RWPE1 (cell line): ENCODE measurements at regions not wholly inside any gene's neighbourhood (a gene's known extent, or its start where the extent isn't known, plus 50 kb on each side); places are given as distances from the start of the nearest gene placed in this dataset.

ENCODE experiments used
- CTCF ChIA-PET: fragments of 350-600 bp; sonication (Branson Sonifier 250); formaldehyde crosslinking; extraction: SDS; loops from one replicate; lab custom pipeline; 2021; lab: Yijun Ruan, JAX
- POLR2A ChIA-PET: fragments of 400-600 bp; formaldehyde crosslinking; extraction: SDS; loops from one replicate; lab custom pipeline; 2020; ENCODE audit warnings: antibody characterized with exemption; ENCODE audit not compliant: low non-redundant PET; lab: Yijun Ruan, JAX
- DNase-seq: peaks from one replicate; pipeline ENCODE4 v3.0.0; 2012; ENCODE audit warnings: low spot score
- H3K27ac ChIP-seq: fragments of 450-650 bp; 2 replicates; pipeline ENCODE4 v1.5.1; 2017
- TF ChIP-seq, protein P1 (sequence below): fragments of 450-650 bp; conservative IDR thresholded peaks from 2 replicates; pipeline ENCODE4 v1.5.1; 2017; ENCODE audit warnings: low read depth, mild to moderate bottlenecking

DNA sequence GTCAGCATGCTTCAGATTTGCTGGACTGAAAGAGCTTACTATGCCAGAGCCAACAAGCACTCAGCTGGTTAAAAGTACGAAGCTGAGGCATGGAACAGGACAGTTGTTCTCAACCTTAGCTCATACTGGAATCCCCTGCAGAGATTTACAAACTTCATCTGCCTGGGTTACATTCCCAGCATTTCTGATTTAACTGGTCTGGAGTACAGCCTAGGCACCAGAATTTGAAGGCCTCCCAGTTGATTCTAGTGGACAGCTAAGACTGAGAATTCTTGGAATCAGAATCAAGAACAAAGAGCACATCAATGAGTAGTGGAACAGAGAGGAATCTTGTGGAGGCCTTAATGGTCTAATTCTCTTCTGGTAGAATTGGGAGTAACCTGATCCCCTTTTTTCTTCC, 298.2 kb upstream of the NXPH2 start:
- TF ChIP-seq, protein P1, sequence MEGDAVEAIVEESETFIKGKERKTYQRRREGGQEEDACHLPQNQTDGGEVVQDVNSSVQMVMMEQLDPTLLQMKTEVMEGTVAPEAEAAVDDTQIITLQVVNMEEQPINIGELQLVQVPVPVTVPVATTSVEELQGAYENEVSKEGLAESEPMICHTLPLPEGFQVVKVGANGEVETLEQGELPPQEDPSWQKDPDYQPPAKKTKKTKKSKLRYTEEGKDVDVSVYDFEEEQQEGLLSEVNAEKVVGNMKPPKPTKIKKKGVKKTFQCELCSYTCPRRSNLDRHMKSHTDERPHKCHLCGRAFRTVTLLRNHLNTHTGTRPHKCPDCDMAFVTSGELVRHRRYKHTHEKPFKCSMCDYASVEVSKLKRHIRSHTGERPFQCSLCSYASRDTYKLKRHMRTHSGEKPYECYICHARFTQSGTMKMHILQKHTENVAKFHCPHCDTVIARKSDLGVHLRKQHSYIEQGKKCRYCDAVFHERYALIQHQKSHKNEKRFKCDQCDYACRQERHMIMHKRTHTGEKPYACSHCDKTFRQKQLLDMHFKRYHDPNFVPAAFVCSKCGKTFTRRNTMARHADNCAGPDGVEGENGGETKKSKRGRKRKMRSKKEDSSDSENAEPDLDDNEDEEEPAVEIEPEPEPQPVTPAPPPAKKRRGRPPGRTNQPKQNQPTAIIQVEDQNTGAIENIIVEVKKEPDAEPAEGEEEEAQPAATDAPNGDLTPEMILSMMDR: no peak
- ChIA-PET CTCF (no interaction called here), POLR2A (no interaction called here)
- no peak overlapping the region for H3K27ac ChIP-seq
- DNase-seq: no peak

DNA sequence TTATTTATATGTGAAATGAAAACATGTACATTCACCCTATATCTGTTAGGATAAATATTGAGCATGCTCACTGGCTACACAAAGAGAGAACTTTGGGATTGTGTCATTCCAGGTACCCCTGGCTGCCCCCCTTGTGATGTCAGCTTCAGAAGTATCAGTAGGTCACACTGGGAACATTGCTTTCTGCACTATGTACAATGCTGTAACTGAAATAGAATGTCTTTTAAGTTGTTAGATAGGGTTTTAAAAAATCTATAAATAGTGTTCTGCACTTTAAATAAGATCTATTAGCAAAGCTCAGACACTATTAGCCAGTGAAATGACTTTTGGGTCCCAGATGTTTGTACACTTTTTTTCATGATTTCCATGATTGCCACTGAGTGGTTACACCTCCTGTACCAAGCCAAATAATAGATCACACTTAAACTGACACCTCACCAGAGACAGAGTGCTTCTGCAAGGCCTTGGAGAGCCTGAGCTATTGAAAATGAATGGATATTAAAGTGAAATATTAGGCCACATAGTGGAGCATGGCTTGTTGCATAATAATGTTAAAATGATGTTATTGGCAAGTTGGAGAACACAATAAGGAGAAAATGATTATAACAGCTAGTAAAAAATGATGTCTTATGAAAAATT, 297.0 kb upstream of the NXPH2 start:
- no peak for DNase-seq
- ChIA-PET CTCF (interaction anchor here (0.6 kb wide), 2 partner anchors 25 to 1435 kb away, joined by 3 read pairs; no protein-coding TSS in a partner anchor), POLR2A (no interaction called here)
- TF ChIP-seq, protein P1: no peak
- no peak overlapping the region for H3K27ac ChIP-seq

DNA sequence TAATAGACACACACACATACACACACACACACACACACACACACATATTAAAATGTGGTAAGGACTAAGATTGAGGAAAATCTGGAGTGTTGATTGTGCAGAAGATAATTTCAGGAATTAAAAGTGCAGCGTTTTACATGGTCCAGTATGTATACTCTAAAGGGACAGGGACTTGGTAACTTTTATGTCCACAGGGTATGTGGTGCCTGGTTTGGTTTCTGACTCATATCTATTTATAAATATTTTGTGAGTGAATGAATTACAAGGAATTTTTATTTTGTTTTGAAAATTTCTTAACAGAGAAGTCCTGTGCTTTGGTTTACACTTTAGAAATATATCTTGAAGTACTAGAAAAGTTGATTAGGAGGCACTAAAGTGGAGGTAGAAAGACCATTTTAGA, 287.7 kb upstream of the NXPH2 start:
- ChIA-PET POLR2A (no interaction called here), CTCF (no interaction called here)

DNA sequence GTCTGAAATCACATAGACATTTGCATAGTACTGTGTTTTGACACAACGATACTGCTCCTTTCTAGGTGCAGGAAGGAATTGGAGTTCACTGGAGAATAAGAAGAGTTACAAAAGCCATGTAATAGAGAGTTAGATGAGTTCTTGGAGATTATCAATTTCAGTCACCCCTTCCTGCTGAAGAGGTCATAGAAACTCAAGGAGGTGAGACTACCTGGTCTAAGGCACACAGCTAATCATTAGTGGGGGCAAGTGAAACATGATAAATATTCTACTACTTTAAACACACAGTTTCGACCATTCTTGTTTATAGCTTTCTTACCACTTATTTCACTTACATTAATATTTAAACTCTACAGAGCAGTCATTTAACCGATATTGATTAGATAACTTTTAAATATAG, 286.9 kb upstream of the NXPH2 start:
- CTCF ChIA-PET: no interaction called here
- no peak for DNase-seq
- POLR2A ChIA-PET: no interaction called here
- no peak overlapping the region for H3K27ac ChIP-seq
- TF ChIP-seq, protein P1: no peak

More for the DNA sequence above, 287.7 kb upstream of the NXPH2 start:
- TF ChIP-seq, protein P1: no peak
- no peak for DNase-seq
- no peak overlapping the region for H3K27ac ChIP-seq

DNA sequence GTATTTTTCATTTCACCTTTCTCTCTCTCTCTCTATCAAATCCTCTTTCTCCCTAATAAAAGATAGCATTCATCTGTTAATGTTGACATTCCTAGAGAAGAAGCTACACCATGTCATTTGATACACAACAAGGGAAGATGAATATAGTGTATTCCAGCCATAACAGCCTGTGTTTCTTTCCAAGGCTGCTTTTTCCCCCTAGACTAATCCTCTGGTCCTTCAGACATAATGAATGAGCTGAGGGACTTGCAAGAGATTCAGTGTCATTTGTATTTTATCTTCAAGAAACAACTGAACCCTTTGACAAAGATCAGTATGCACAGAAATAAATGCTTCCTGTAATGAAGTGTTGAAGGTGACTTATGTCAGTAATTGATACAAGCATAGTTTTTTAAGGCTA, 284.0 kb upstream of the NXPH2 start:
- H3K27ac ChIP-seq: no peak overlapping the region
- ChIA-PET CTCF (no interaction called here), POLR2A (no interaction called here)
- no peak for DNase-seq
- TF ChIP-seq, protein P1: no peak

DNA sequence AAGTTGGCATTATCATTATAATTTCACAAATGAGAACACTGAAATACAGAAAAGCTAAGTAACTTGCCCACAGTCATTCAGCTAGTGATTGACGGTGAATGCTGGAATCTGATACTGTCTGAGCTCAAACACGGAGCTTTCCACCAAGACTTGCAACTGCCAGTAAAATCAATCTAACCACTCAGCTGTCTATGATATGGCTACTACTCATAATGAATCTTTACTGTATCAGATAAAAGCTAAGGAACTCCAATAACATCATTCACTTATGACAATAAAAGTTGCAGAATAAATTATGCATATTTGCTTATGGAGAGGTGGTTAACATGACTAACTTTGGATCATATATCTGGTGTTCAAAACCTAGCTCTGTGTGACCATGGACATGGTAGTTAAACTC, 279.4 kb upstream of the NXPH2 start:
- no peak overlapping the region for H3K27ac ChIP-seq
- POLR2A ChIA-PET: no interaction called here
- TF ChIP-seq, protein P1: no peak
- CTCF ChIA-PET: interaction anchor here (0.6 to 0.7 kb wide), 2 partner anchors 13 to 245 kb away, joined by 4 to 5 read pairs; no protein-coding TSS in a partner anchor
- no peak for DNase-seq
